Cardiac fibroblast (primary cell): ENCODE measurements at regions not wholly inside any gene's neighbourhood (a gene's known extent, or its start where the extent isn't known, plus 50 kb on each side); places are given as distances from the start of the nearest gene placed in this dataset.

Experiments used
- DNase-seq, 2 donors: peaks; one replicate each; pipeline versions ENCODE4 v3.0.0 to v3.0.0-alpha.2; 2010; ENCODE audit warnings: low read depth in 2 of 2
- H3K4me3 ChIP-seq, 2 donors: replicated peaks in 1 of 2; 1 replicate in 1 of 2; 2 replicates in 1 of 2; pipeline ENCODE4 v1.5.1; 2011; ENCODE audit warnings: low read depth in 2 of 2, low read length in 2 of 2, mild to moderate bottlenecking in 2 of 2, moderate library complexity in 1 of 2
- TF ChIP-seq, protein P1 (sequence below): IDR thresholded peaks from one replicate; pipeline ENCODE4 v1.5.1; 2011; ENCODE audit warnings: low read depth, mild to moderate bottlenecking, low read length, inconsistent platforms

DNA sequence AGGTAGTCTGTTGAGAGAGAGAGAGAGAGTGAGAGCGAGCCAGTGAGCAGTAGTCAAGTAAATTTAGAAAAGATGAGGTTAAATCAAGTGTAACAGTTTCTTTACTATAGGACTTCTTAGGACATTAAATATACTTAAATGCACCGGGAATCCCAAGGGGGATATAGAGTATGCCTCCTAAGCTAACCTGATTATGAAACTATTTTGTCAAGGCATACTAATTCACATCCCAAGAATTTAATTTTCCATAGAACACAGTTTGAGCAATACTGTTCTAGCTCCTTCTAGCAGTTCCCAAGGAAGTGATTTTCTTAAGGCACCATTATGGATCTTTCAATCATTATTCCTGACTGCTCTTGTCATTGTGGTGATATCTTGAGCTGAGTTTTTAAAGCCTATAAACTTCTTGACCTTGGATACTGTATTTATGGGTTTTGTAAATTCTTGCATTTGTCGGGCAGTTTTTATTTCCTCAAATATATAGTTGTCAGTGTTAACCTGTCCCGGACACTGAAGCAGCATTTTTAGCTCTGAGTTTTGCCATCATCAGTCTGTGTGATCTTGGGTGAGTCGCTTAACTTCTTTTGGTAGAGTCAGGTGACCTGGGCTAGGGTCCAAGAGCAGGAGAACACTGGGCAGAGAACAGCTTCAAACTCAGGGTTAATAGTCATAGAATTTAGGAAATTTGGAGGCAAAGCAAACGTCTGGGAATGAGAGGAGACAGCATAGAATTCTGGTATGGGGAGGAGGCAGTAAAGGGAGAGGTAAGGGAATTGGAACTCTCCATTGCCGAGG, 196.5 kb upstream of the FRMD6 start:
- DNase-seq = no peak
- H3K4me3 ChIP-seq = no peak overlapping the region
- TF ChIP-seq, protein P1, sequence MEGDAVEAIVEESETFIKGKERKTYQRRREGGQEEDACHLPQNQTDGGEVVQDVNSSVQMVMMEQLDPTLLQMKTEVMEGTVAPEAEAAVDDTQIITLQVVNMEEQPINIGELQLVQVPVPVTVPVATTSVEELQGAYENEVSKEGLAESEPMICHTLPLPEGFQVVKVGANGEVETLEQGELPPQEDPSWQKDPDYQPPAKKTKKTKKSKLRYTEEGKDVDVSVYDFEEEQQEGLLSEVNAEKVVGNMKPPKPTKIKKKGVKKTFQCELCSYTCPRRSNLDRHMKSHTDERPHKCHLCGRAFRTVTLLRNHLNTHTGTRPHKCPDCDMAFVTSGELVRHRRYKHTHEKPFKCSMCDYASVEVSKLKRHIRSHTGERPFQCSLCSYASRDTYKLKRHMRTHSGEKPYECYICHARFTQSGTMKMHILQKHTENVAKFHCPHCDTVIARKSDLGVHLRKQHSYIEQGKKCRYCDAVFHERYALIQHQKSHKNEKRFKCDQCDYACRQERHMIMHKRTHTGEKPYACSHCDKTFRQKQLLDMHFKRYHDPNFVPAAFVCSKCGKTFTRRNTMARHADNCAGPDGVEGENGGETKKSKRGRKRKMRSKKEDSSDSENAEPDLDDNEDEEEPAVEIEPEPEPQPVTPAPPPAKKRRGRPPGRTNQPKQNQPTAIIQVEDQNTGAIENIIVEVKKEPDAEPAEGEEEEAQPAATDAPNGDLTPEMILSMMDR = no peak

- TF ChIP-seq, protein P1 = no peak
- no peak for DNase-seq
- no peak overlapping the region for H3K4me3 ChIP-seq
Measured at GRCh38 chr14:51457843-51458562, 193.7 kb upstream of the FRMD6 start.

- DNase-seq = peak in 1 of 2 donors; percentile 96
- H3K4me3 ChIP-seq = no peak overlapping the region
- TF ChIP-seq, protein P1 = no peak
Measured at GRCh38 chr14:51458563-51458955, 193.2 kb upstream of the FRMD6 start.

DNA sequence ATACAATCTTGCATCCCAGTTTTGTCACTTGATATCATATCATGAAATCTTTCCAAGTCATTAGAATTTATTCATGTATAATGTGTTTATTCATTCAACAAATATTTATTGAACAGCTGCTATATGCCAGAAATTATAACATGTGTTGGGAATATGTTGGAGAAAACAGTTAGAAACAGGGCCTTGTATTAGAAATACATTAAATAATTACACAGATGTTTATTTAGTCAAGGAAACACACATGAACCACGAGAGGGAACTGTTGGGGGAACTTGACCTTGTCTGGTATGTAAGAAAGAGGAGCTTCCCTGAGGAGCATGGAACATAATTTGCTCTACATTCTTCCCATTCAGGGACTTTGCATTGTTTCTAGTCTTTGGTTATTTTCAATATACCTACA, 191.7 kb upstream of the FRMD6 start:
- TF ChIP-seq, protein P1 = no peak
- no peak overlapping the region for H3K4me3 ChIP-seq
- DNase-seq = no peak

- H3K4me3 ChIP-seq = no peak overlapping the region
- TF ChIP-seq, protein P1 = no peak
- DNase-seq = no peak
Measured at GRCh38 chr14:51462182-51462581, 189.5 kb upstream of the FRMD6 start.

GRCh38 chr14:51462706-51463105, 189.0 kb upstream of the FRMD6 start:
- TF ChIP-seq, protein P1 = no peak
- H3K4me3 ChIP-seq = no peak overlapping the region
- no peak for DNase-seq
